Endometrium (tissue), 2 donors: ENCODE measurements at regions not wholly inside any gene's neighbourhood (a gene's known extent, or its start where the extent isn't known, plus 50 kb on each side); places are given as distances from the start of the nearest gene placed in this dataset.
"Not testable (repeated sequence)": the region's sequence is repeated elsewhere in the genome, so short reads cannot be mapped to it uniquely, and the experiment has no call there.

Experiments
- FAIRE-seq: peaks from 2 replicates; lab custom pipeline; 2012; peaks lifted over from hg19 to GRCh38; lab: Jason Lieb, UNC
- donor health status: control.
- donor health status: control.

GRCh38 chr5:78726571-78726970, 78.0 kb upstream of the LHFPL2 start:
- no peak for FAIRE-seq

GRCh38 chr5:78726003-78726402, 77.4 kb upstream of the LHFPL2 start:
- no peak for FAIRE-seq

GRCh38 chr5:78724061-78724460, 75.5 kb upstream of the LHFPL2 start:
- peak; percentile 69 for FAIRE-seq

- FAIRE-seq: no peak
Observed at GRCh38 chr5:78720997-78721396, 72.4 kb upstream of the LHFPL2 start.

- FAIRE-seq: no peak
Observed at GRCh38 chr5:78720227-78720985, 71.8 kb upstream of the LHFPL2 start.

- no peak for FAIRE-seq
Observed at GRCh38 chr5:78719504-78720219, 71.1 kb upstream of the LHFPL2 start.

GRCh38 chr5:78718824-78719223, 70.3 kb upstream of the LHFPL2 start:
- no peak for FAIRE-seq

GRCh38 chr5:78717674-78718584, 69.4 kb upstream of the LHFPL2 start:
- FAIRE-seq: no peak

GRCh38 chr5:78716206-78716605, 67.6 kb upstream of the LHFPL2 start:
- FAIRE-seq: no peak

GRCh38 chr5:78715351-78715750, 66.8 kb upstream of the LHFPL2 start:
- not testable (repeated sequence) for FAIRE-seq

GRCh38 chr5:78711670-78712069, 63.1 kb upstream of the LHFPL2 start:
- FAIRE-seq: not testable (repeated sequence)

GRCh38 chr5:78709729-78710430, 61.3 kb upstream of the LHFPL2 start:
- not testable (repeated sequence) for FAIRE-seq

- FAIRE-seq: no peak
Observed at GRCh38 chr5:78706825-78707224, 58.3 kb upstream of the LHFPL2 start.

- no peak for FAIRE-seq
Observed at GRCh38 chr5:78706381-78706780, 57.8 kb upstream of the LHFPL2 start.

GRCh38 chr5:78705826-78706225, 57.3 kb upstream of the LHFPL2 start:
- no peak for FAIRE-seq

GRCh38 chr5:78701795-78702410, 53.3 kb upstream of the LHFPL2 start:
- no peak for FAIRE-seq

- FAIRE-seq: no peak
Observed at GRCh38 chr5:78699552-78700153, 51.1 kb upstream of the LHFPL2 start.

GRCh38 chr5:78698191-78698791, 49.7 kb upstream of the LHFPL2 start:
- no peak for FAIRE-seq
